DMS53 treated with DMSO at 0.1 percent for 48 hours (cell line): ENCODE measurements at regions not wholly inside any gene's neighbourhood (a gene's known extent, or its start where the extent isn't known, plus 50 kb on each side); places are given as distances from the start of the nearest gene placed in this dataset.
A peak's percentile ranks its signal among the peaks of the same experiment; 100 is the strongest.

ENCODE experiments used
- DNase-seq: peaks from one replicate; lab custom pipeline; 2025; ENCODE audit not compliant: unreplicated experiment; lab: John Stamatoyannopoulos, UW

- DNase-seq: no peak
Observed at GRCh38 chrX:98795636-98796035, 1614.4 kb downstream of the PCDH19 start.

DNA sequence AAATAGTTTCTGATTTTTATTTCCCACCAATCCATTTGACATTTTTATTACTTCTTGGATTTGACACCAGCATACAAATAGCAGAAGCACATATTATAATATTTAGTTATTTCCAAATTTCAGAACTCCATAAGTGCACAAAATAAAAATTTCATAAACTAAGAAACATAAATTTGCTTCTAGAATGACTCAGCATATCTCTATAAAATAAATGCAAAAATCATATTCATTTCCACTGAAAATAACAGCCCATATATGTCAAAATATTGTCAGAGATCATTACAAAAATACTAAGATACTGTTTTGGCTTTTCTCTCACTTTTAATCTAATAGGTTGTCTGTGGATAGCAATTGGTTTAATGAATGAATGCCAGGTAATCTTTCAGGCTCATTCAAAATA, 1654.2 kb downstream of the PCDH19 start:
- DNase-seq: no peak

GRCh38 chrX:98731821-98732220, 1678.3 kb downstream of the PCDH19 start:
- DNase-seq: peak; percentile 68

DNA sequence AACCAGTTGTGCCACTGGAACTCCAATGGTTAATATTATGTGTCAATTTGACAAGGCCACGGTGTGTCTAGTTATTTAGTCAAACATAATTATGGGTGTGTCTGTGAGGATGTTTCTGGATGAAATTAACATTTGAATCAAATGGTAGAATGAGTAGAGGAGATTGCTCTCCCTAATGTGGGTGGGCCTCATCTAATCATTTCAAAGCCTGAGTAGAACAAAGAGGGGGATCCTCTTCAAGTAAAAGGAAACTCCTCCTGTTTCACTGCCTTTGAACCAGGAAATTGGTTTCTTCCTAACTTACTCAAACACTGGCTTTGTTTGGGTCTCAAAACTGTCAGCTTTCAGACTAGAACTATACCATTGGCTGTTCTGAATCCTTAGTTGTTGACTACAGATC, 1692.1 kb downstream of the PCDH19 start:
- no peak for DNase-seq
